Fibroblast of lung (primary cell): ENCODE measurements at regions not wholly inside any gene's neighbourhood (a gene's known extent, or its start where the extent isn't known, plus 50 kb on each side); places are given as distances from the start of the nearest gene placed in this dataset.

Source experiments
- CTCF ChIP-seq, 2 donors: IDR thresholded peaks in 1 of 2; conservative IDR thresholded peaks in 1 of 2; 1 replicate in 1 of 2; 2 replicates in 1 of 2; pipeline ENCODE4 v1.5.1; 2011 to 2012; ENCODE audit warnings: low read length in 2 of 2, control low read depth in 1 of 2, inconsistent platforms in 1 of 2, low read depth in 1 of 2, mild to moderate bottlenecking in 1 of 2
- EZH2 ChIP-seq: IDR thresholded peaks from 2 replicates; pipeline ENCODE4 v1.5.1; 2012; ENCODE audit warnings: low read length, control low read depth, mild to moderate bottlenecking; ENCODE audit errors: missing control alignments

GRCh38 chr5:100723229-100723628, 179.9 kb downstream of the ST8SIA4 start:
- no peak for TF ChIP-seq CTCF (conservative IDR thresholded peaks at IDR 0.05 in 1 of 2, IDR thresholded peaks at IDR 0.05 in 1 of 2; ENCODE audit: low read depth in 1 of 2, low read length in 2 of 2)
- no peak for TF ChIP-seq EZH2
